ENCODE measurements at regions not wholly inside any gene's neighbourhood (a gene's known extent, or its start where the extent isn't known, plus 50 kb on each side); places are given as distances from the start of the nearest gene placed in this dataset.

DNA sequence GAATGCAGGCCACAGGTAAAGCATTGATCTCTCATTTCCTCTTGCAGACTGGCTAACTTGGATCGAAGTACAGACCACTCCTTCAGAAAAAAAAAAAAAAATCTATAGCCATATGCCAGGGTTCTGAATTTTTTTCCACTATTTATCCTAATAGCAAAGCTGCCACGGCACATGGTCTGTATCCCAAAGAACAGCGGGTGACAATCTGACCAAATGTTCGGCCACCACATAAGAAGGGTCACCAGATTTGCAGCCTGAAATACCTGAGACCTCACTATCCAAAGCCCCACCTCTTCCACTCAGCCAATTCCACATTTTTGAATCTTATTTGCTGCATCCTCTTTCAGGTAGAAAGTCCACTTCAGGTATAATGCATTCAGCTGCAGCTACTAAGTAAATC lies 55.6 kb upstream of the RGS7 start:
- no peak overlapping the region for H3K4me3 ChIP-seq (ENCODE audit: low read length)
- no peak for TF ChIP-seq ZNF274 (IDR thresholded peaks at IDR 0.05; ENCODE audit: low read depth, low read length)

DNA sequence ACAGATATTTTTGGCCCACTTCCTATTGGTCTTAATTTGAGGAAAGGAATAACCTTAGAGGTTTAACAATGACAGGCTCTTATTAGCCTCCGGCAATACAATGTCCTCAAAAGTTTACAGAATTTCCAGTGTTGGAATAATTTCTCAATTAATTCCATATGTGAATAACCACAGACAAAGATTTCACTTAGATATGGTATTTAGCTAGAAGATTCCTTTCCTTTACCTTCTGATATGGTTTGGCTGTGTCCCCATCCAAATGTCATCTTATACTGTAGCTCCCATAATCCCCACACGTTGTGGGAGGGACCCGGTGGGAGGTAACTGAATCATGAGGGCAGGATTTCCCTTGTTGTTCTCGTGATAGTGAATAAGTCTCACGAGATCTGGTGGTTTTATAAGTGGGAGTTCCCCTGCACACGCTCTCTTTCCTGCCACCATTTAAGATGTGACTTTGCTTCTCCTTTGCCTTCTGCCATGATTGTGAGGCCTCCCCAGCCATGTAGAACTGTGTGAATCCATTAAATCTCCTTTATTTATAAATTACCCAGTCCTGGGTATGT lies 54.9 kb upstream of the RGS7 start:
- TF ChIP-seq ZNF274 (IDR thresholded peaks at IDR 0.05; ENCODE audit: low read depth, low read length), result no peak
- H3K4me3 ChIP-seq (ENCODE audit: low read length), result no peak overlapping the region

DNA sequence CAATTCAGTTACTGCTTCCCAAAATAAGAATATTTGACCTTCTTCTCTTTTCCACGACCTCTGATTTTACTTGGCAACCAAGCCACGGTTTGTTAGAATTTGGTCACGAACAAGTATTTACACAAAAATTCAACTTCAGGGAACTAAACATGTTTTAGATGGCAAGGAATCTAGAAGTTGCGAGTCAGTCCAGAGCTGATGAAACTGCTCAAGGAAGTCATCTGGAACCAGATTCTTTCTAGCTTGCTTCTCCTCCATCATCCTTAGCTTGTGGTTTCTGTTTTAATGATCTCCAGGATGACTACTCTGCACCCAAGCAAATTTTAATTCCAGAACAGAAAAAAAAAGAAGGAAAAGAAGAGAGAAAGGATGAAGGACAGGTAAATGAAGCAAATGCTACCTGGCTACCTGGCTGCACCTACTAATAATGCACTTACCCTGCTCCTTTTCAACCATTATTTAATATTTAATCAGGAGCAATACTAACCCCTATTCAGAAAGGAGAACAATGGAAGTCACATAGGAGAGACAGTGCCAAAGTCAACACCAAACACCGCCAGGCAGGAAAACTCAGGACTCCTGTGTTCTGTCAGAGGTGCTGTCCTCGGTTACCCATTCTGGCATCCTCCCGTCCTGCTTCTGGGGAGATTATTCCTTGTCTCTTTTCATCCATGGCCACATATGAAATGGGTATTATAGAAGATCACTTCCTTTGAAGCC lies 54.2 kb upstream of the RGS7 start:
- no peak for TF ChIP-seq ZNF274 (IDR thresholded peaks at IDR 0.05; ENCODE audit: low read depth, low read length)
- no peak overlapping the region for H3K4me3 ChIP-seq (ENCODE audit: low read length)

DNA sequence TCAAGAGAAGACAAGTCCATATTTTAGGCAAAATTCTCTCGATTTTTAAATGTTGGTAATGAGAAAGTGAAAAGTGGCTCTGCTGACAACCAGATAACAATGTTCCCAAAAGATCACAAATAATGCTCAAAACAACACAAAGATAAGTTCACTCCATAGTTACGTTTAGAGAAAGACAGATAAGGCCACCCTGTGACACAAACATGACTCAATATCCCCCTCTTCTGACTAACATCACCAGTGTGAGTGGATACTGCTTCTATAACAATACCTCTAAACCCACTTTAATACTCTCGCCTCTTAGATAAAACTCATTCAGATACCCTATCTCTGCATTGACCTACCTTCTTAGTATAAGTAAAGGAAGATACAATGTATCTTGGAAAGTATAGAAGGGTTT lies 51.2 kb upstream of the RGS7 start:
- no peak for TF ChIP-seq ZNF274 (IDR thresholded peaks at IDR 0.05; ENCODE audit: low read depth, low read length)
- no peak overlapping the region for H3K4me3 ChIP-seq (ENCODE audit: low read length)

All from GM08714 (cell line).